GM18502 (cell line): ENCODE measurements at regions not wholly inside any gene's neighbourhood (a gene's known extent, or its start where the extent isn't known, plus 50 kb on each side); places are given as distances from the start of the nearest gene placed in this dataset.
"Not testable (repeated sequence)": the region's sequence is repeated elsewhere in the genome, so short reads cannot be mapped to it uniquely, and the experiment has no call there.

Experiments
- ATAC-seq: cut with Tn5 transposase; IDR thresholded peaks from one replicate; pipeline ENCODE4 v1.9.1; 2021; ENCODE audit warnings: mild to moderate bottlenecking; ENCODE audit not compliant: unreplicated experiment, poor library complexity

- ATAC-seq: no peak
Observed at GRCh38 chr14:35952584-35952983, 126.4 kb downstream of the BRMS1L start.

GRCh38 chr14:35949920-35950513 lies 123.9 kb downstream of the BRMS1L start:
- no peak for ATAC-seq

GRCh38 chr14:35947983-35948382 lies 121.8 kb downstream of the BRMS1L start:
- ATAC-seq: not testable (repeated sequence)

DNA sequence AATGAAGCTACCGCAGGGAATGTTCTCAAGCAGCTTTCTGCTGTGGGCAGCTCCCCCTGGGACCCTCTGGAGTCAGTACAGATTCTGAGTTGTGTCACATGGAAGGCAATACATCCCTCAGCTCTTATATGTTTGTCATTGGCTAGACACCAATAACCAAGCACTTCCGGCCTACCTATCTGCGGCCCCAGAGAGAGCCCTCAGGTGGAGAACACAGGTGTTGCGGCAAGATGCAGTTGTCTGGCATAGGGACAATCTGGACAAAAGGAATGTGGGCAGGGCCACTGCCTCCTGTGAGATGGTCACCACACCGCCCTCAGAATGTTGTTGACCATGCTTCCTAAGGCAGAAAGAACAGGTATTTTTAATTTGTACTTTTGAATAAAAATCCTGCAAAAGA lies 118.7 kb downstream of the BRMS1L start:
- ATAC-seq: peak; percentile 53

- peak; percentile 64 for ATAC-seq
Observed at GRCh38 chr14:35940291-35940690, 114.2 kb downstream of the BRMS1L start.

- ATAC-seq: no peak
Observed at GRCh38 chr14:35938770-35939169, 112.6 kb downstream of the BRMS1L start.

DNA sequence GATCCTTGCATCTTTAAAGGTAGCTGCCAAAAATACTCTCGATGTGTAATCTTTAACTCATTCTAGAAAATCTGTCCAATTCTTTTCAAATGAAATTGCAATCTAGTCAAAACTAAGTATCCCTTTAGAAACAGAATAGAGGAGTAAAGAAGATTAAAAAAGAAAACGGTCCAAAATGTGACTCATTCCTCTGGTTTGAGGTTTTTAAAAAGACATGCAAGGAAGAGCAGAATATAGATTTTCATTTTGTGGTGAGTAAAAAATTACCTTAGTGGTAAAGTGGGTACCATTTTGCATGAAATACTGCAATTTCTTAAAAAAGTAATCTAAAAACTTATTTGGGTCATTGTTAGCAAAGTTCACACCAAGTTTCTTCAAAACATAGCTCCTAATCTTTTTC lies 108.4 kb downstream of the BRMS1L start:
- peak; percentile 63 for ATAC-seq

DNA sequence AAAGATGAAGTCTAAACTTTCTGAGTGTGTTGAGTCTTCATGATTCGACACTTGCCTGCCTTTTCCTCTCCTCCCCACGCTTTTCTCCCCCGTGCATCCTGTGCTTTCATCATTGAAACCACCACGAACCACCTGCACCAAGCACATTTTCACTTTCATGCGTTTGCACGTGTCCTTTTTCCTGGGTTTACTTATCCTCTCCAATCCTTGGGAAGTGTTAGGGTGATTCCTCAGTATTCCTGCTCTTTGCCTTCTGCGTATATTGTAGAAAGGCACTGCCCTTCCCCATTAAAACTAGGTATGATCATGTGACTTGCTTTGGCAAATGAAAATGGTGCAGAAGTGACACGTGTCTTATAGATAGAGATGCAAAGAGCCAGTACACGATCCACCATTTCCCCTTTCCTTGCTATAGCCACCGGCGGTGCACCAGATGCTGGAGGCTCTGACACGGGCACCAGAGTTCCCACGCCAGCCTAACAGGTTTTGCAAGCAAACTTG lies 106.6 kb downstream of the BRMS1L start:
- peak; percentile 67 for ATAC-seq

- ATAC-seq: peak; percentile 42
Observed at GRCh38 chr14:35932136-35932535, 106.0 kb downstream of the BRMS1L start.

DNA sequence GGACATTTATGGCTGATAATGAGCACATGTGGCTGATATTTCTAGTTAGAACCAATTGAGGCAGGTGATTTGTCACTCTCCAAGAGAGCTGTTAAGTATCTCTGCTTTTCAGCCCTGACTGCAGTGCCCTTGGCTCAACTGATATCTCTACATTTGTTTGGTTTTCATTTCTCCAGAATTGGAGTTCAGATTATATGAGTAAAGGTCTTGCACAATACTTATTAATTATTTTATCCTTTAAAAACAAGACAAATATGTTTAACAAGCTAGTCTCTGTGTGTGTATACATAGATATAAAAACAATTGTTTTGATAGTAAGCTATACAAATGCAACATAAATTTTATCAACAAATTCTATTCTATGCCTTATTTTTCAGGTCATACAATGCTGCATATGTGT lies 105.2 kb downstream of the BRMS1L start:
- no peak for ATAC-seq

- ATAC-seq: no peak
Observed at GRCh38 chr14:35929186-35929585, 103.0 kb downstream of the BRMS1L start.

GRCh38 chr14:35927727-35928126 lies 101.6 kb downstream of the BRMS1L start:
- ATAC-seq: no peak

DNA sequence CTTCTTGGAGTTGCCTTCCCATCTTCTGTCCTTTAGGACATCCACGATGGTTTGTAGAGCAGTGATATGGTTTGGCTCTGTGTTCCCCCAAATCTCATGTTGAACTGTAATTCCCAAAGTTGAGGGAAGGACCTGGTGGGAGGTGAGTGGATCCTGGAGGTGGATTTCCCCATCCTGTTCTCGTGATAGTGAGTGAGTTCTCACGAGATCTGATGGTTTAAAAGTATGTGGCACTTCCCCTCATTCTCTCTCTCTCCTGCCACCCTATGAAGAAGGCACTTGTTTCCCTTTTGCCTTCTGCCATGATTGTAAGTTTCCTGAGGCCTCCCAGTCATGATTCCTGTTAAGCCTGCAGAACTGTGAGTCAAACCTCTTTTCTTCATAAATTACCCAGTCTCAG lies 99.2 kb downstream of the BRMS1L start:
- ATAC-seq: no peak

DNA sequence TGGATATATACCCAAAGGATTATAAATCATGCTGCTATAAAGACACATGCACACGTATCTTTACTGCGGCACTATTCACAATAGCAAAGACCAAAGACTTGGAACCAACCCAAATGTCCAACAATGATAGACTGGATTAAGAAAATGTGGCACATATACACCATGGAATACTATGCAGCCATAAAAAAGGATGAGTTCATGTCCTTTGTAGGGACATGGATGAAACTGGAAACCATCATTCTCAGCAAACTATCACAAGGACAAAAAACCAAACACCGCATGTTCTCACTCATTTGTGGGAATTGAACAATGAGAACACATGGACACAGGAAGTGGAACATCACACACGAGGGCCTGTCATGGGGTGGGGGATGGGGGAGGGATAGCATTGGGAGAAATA lies 96.5 kb downstream of the BRMS1L start:
- not testable (repeated sequence) for ATAC-seq

GRCh38 chr14:35921745-35922144 lies 95.6 kb downstream of the BRMS1L start:
- ATAC-seq: no peak
